Hematopoietic multipotent progenitor cell treated with erythropoietin and hydrocortisone succinate and interleukin-3 and kit ligand, for 6 days (in vitro differentiated cells): ENCODE measurements at regions not wholly inside any gene's neighbourhood (a gene's known extent, or its start where the extent isn't known, plus 50 kb on each side); places are given as distances from the start of the nearest gene placed in this dataset.
"Not testable (repeated sequence)": the region's sequence is repeated elsewhere in the genome, so short reads cannot be mapped to it uniquely, and the experiment has no call there.

Experiments used
- DNase-seq: peaks from one replicate; pipeline ENCODE4 v3.0.0-alpha.2; 2015

GRCh38 chr7:29651477-29651876 lies 87.8 kb downstream of the PRR15 start:
- DNase-seq = no peak

DNA sequence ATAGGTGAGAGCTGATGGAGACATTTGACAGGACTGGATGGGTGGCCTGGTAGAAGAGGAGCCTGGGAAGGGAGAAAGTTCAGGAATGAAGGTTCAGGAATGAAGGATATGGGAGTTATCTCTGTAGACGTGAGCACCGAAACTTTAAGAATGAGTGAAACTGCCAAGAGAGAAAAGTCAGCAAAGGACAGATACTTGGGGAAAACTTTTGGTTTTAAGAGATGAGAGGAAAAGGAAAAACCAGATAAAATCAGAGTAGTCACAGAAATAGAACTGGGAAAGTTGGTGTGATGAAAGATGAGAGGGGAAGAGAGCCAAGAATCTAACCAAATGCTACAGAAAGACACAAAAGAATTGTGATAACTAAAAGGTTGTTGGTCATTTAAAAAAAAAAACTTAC lies 88.9 kb downstream of the PRR15 start:
- DNase-seq = no peak

- not testable (repeated sequence) for DNase-seq
These were observed 90.7 kb downstream of the PRR15 start for GRCh38 chr7:29654340-29654739.

- DNase-seq = no peak
These were observed 93.7 kb downstream of the PRR15 start for GRCh38 chr7:29657288-29657687.

DNA sequence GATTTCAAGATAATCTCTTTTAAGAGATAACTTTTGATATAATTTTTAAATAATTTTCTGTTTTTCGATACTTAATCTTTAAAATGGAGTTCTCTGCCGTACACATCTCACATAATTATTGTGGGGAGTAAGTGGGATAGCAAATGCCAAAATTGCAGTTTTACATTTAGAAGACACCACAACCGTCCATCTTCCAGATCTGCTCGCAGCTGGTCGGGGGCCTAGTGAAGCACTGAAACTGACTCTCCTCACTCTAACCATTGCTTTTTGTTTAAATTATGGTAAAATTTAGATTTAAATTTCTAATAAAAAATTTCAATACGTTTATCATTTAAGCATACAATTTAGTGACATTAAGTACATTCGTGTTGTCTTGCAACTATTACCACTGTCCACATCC lies 94.2 kb downstream of the PRR15 start:
- DNase-seq = no peak

DNA sequence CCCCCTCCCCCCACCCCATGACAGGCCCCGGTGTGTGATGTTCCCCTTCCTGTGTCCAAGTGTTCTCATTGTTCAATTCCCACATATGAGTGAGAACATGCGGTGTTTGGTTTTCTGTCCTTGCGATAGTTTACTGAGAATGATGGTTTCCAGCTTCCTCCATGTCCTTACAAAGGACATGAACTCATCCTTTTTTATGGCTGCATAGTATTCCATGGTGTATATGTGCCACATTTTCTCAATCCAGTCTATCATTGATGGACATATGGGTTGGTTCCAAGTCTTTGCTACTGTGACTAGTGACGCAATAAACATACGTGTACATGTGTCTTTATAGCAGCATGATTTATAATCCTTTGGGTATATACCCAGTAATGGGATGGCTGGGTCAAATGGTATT lies 95.6 kb downstream of the PRR15 start:
- DNase-seq = not testable (repeated sequence)

- DNase-seq = not testable (repeated sequence)
These were observed 99.3 kb downstream of the PRR15 start for GRCh38 chr7:29662899-29663298.

DNA sequence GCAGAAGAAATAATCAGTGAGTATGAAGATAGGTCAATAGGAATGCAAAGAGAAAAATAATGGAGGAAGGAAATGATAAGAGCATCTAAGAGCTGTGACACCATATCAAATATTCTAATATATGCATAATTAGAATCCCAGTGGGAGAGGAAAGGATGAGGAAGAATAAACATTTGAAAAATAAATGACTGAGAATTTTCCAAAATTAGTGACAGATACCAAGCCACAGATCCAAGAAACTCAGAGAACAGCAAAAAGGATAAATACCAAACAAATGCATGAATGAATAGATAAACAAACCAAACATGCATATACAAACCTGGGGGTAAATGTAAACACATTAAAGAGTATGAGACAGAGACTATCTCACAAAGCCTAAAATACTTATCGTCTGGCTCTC lies 101.4 kb downstream of the PRR15 start:
- DNase-seq = not testable (repeated sequence)

DNA sequence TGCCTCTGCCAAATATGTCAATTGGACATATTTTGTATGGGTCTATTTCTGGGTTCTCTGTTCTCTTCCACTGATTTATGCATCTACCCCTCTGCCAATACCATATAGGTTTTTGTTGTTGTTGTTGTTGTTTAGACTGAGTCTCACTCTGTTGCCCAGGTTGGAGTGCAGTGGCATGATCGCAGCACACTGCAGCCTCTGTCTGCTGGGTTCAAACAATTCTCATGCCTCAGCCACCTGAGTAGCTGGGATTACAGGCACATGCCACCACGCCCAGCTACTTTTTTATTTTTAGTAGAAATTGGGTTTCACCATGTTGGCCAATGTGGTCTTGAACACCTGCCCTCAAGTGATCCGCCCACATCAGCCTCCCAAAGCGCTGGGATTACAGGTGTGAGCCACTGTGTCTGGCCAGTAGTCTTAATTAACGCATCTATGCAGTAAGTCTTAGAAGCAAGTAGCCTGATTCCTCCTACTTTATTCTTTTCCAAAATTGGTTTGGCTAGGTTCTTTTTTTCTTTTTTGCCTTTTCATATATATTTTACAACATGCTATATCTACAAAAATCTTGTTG lies 103.5 kb downstream of the PRR15 start:
- not testable (repeated sequence) for DNase-seq

GRCh38 chr7:29671286-29671685 lies 107.7 kb downstream of the PRR15 start:
- not testable (repeated sequence) for DNase-seq

GRCh38 chr7:29673635-29674034 lies 110.0 kb downstream of the PRR15 start:
- DNase-seq = peak; percentile 58

DNA sequence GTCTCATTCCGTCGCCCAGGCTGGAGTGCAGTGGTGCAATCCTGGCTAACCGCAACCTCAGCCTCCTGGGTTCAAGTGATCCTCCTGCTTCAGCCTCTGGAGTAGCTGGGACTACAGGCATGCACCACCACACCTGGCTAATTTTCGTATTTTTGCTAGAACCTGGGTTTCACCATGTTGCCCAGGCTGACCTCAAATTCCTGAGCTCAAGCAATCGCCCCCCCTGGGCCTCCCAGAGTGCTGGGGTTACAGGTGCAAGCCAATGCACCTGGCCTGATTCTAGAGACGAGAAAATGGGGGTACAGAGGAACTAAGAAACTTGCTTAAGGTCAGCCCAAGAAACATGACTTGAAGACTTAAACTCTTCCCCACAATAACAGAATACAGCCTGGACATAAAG lies 111.0 kb downstream of the PRR15 start:
- DNase-seq = not testable (repeated sequence)

GRCh38 chr7:29677254-29677653 lies 113.6 kb downstream of the PRR15 start:
- DNase-seq = not testable (repeated sequence)

GRCh38 chr7:29679963-29680362 lies 116.3 kb downstream of the PRR15 start:
- peak; percentile 24 for DNase-seq

GRCh38 chr7:29680601-29681000 lies 117.0 kb downstream of the PRR15 start:
- DNase-seq = peak; percentile 9

DNA sequence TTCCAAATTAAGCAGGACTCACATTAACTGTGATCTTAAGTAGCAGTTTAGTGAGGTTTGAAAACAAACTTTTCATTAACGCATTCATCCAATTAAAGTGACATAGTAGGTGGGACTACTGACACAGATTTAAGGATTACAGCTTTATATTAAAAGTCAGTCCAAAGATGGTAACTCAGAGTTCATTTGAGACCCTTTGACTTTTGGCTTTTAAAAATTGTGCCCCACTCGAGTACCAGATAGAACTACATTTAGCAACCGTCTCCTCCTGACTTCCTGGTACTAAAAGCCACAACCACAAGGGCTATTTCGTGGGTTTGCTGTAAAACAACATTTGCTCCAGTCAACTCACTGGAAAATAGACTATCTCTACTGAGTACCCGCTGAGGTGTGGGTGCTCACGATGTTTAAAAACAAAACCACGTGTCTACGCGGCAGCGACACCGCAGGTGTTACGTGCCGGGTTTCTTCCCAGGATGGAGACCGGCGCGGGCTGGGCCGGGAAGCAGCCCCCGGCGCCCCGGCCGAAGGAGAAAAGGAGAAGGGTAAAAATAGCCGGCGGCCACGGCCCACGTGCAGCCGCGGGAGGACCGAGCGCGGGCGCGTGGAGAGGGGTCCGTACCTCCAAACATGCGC lies 120.6 kb downstream of the PRR15 start:
- peak; percentile 50 for DNase-seq

DNA sequence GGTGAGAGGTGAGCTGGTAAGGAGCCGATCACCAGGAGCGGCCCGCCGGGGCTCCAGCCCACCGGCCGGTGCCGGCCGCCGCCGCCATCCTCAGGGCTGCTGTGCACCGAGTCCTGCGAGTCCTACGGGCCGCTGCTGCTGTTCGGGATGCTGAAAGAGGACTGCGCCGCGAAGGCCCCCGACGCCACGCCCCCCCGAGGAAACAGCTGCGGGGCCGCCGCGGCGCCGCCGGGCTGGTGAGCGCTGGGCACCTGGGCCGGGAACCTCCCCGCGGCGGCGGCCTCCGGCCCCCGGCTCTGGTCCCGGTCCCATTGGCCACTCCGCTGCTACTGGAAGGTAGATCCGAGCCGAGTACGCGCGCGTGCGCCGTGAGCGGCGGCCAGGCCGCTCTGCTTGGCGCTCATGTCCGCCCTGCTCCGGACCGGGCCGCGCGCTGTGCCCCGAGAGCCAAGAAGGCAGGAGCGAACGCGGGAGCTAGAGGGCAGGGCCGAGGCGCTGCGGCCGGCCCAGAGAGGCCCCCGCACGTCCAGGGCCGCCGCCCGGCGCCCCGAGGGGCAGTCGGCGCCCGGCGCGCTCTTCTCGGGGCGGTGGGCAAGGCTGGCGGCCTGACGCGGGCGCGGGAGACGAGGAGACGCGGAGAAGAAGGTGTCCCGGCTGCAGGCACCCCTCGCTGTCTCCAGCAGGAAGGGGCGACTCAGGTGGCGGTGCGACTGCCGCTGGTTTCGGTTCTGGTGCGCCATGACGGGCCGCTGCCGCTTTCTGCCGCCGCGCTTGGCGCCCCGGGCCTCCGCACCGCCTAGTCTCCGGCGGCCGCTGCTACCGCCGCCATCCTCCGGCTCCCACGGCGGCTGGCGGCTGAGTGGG lies 121.3 kb upstream of the WIPF3 start:
- peak; percentile 69 for DNase-seq

DNA sequence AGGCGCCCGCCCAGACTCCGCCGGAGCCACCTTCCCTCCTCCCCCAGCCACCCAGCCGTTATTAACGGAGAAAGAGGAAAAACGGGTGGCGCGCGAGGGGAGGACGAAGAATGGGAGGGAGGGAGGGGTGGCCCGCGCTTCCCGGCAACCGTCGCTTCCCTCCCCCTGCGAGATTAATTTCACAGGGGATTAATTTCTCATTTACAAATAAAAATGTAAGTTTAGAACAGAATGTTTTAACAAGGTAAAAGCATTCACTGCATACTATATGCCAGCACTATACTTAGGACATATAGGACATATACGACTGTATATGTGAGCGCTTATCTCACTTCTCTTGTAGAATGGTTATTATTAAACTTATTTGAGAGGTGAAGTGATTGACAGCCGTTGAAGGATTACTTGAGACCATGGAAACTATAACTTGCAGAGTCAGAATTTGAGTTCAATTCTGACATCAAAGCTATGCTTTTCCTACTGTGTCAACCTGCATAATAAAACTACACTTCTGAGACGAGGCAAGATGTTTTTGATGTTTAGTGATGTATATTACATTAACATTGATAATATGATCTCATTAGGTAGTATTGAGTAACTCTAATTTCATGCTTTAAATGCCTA lies 120.5 kb upstream of the WIPF3 start:
- peak; percentile 48 for DNase-seq

DNA sequence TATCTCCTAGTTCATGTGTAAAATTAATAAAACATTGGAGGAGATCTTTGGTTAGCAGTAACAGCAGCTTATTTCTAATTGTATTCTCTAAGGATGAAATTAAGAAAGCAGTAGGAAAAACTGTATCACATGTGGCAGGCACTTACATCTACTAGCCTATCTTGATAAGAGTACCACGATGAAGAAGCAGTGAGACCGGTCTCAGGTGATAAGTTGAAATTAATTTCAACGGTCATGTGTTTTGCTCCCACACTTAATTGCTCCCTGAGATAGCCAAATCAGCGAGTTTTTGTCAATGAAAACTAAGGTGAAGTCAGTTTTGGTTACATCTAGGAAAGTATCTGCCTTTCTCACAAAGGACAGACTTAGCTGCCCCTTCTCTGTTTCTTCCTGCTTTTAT lies 115.8 kb upstream of the WIPF3 start:
- not testable (repeated sequence) for DNase-seq

DNA sequence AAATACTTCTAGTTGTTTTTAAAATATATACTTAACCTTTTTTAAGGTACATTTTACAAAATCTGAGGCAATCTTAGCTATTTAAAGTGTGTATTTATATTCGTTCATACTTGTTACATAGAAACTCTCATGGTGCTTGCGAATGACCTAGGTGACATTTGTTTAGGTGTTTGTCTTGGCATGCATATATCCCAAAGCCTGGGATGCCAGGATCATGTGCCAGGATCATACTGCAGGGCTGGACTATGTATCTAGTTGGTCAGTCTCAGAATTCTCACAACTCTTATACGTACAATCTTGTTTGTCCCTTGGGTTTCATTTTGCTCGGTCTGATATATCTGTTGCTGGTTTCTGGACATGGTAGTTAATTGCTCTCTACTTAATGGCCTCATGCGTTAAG lies 109.9 kb upstream of the WIPF3 start:
- DNase-seq = not testable (repeated sequence)

- not testable (repeated sequence) for DNase-seq
These were observed 106.6 kb upstream of the WIPF3 start for GRCh38 chr7:29699723-29700122.

- DNase-seq = not testable (repeated sequence)
These were observed 104.8 kb upstream of the WIPF3 start for GRCh38 chr7:29701540-29701939.

DNA sequence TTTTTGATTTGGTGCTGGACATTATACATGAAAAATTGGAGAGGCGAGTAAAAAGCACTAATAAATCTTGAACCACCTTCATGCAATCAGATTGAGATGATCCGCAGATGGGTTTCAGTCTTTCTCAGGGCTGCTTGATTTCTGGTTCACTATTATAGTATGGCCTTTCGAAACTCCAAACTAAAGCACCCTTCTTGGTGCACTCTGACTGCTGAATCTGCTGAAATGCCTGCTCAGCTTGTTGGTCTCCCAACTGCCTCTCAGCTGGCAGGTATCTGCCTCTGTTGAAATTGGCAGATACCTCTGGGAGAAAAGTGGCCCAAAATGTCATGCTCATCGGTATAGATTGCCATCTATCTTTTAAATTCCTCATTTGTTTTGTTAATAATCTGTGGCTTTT lies 102.5 kb upstream of the WIPF3 start:
- not testable (repeated sequence) for DNase-seq
